Kidney (tissue), 13 donors: ENCODE measurements at regions not wholly inside any gene's neighbourhood (a gene's known extent, or its start where the extent isn't known, plus 50 kb on each side); places are given as distances from the start of the nearest gene placed in this dataset.

Experiments used
- DNase-seq, 5 donors: peaks; one replicate each; pipeline ENCODE4 v3.0.0-alpha.2; 2013 to 2020
- FAIRE-seq: peaks from 2 replicates; lab custom pipeline; 2012; peaks lifted over from hg19 to GRCh38; lab: Jason Lieb, UNC
- H3K27ac ChIP-seq, 2 donors: one replicate each; pipeline ENCODE4 v1.7.0; 2013; ENCODE audit warnings: low read depth in 2 of 2, low read length in 2 of 2, inconsistent platforms in 1 of 2
- H3K27me3 ChIP-seq: one replicate; pipeline ENCODE4 v1.7.1; 2013; ENCODE audit warnings: low read length, inconsistent platforms; ENCODE audit not compliant: control insufficient read depth, insufficient read depth
- H3K36me3 ChIP-seq, 3 donors: one replicate each; pipeline versions ENCODE4 v1.7.0 to v1.7.1; 2013; ENCODE audit warnings: low read length in 3 of 3, control low read depth in 1 of 3, inconsistent platforms in 1 of 3; ENCODE audit not compliant: insufficient read depth in 3 of 3, control insufficient read depth in 2 of 3
- H3K4me1 ChIP-seq, 3 donors: one replicate each; pipeline versions ENCODE4 v1.7.0 to v1.7.1; 2013; ENCODE audit warnings: low read length in 3 of 3, inconsistent platforms in 1 of 3, low read depth in 1 of 3; ENCODE audit not compliant: control insufficient read depth in 2 of 3, insufficient read depth in 2 of 3
- H3K4me3 ChIP-seq, 3 donors: one replicate each; pipeline versions ENCODE4 v1.7.0 to v1.8.1; 2013; ENCODE audit warnings: low read length in 3 of 3, control low read depth in 1 of 3, inconsistent platforms in 1 of 3
- H3K9ac ChIP-seq, 3 donors: one replicate each; pipeline versions ENCODE4 v1.7.0 to v1.7.1; 2013; ENCODE audit warnings: low read length in 3 of 3, control low read depth in 1 of 3, inconsistent platforms in 1 of 3
- H3K9me3 ChIP-seq, 3 donors: one replicate each; pipeline versions ENCODE4 v1.7.0 to v1.7.1; 2013; ENCODE audit warnings: low read length in 3 of 3, control low read depth in 1 of 3, inconsistent platforms in 1 of 3; ENCODE audit not compliant: control insufficient read depth in 2 of 3, insufficient read depth in 1 of 3
- CTCF ChIP-seq: IDR thresholded peaks from 3 replicates; pipeline ENCODE4 v1.5.1; 2012; ENCODE audit warnings: mild to moderate bottlenecking, moderate library complexity, borderline replicate concordance; ENCODE audit not compliant: insufficient read depth; ENCODE audit errors: extremely low read depth
- intact Hi-C: fragments of 100-400 bp; cut with DNase I; formaldehyde crosslinking; loops from one replicate; pipeline ENCODE4 v1.11.1; 2022
- donor health status: control.
- donor health status: control.
- donor health status: control.
- donor health status: control.
- donor health status: control.
- donor health status: DM: yes; HTN: yes; CAD: no.
- donor health status: Normal renal cell carcinoma (clear cell type).

GRCh38 chr9:19527663-19528062, 118.9 kb downstream of the ACER2 start:
- Histone ChIP-seq H3K4me3 (no peak overlapping the region), H3K27ac (no peak overlapping the region), H3K4me1 (no peaks in the 10 kb centered on the region), H3K36me3 (no peaks in the 10 kb centered on the region), H3K27me3 (no peaks in the 10 kb centered on the region), H3K9me3 (no peaks in the 10 kb centered on the region), H3K9ac (no peak overlapping the region)
- no peak for FAIRE-seq
- intact Hi-C loops: no loop called here
- no peak for TF ChIP-seq CTCF
- DNase-seq: no peak

- FAIRE-seq (no peak), DNase-seq (no peak)
- no peak for TF ChIP-seq CTCF
- H3K9me3 ChIP-seq: no peaks in the 10 kb centered on the region
- no peak overlapping the region for H3K4me3 ChIP-seq
- no peaks in the 10 kb centered on the region for H3K27me3 ChIP-seq
- no peak overlapping the region for H3K27ac ChIP-seq
- H3K36me3 ChIP-seq: no peaks in the 10 kb centered on the region
- H3K4me1 ChIP-seq: no peaks in the 10 kb centered on the region
- intact Hi-C loops: no loop called here
- H3K9ac ChIP-seq: no peak overlapping the region
These were observed 113.7 kb downstream of the ACER2 start for GRCh38 chr9:19522558-19522957.

- Histone ChIP-seq H3K9ac (no peak overlapping the region), H3K27ac (no peak overlapping the region), H3K27me3 (no peaks in the 10 kb centered on the region), H3K9me3 (no peaks in the 10 kb centered on the region), H3K36me3 (no peaks in the 10 kb centered on the region), H3K4me3 (no peak overlapping the region), H3K4me1 (no peaks in the 10 kb centered on the region)
- no peak for DNase-seq
- no peak for TF ChIP-seq CTCF
- FAIRE-seq: no peak
- intact Hi-C loops: no loop called here
These were observed 112.4 kb downstream of the ACER2 start for GRCh38 chr9:19521205-19521604.
